ENCODE measurements at regions not wholly inside any gene's neighbourhood (a gene's known extent, or its start where the extent isn't known, plus 50 kb on each side); places are given as distances from the start of the nearest gene placed in this dataset.

DNA sequence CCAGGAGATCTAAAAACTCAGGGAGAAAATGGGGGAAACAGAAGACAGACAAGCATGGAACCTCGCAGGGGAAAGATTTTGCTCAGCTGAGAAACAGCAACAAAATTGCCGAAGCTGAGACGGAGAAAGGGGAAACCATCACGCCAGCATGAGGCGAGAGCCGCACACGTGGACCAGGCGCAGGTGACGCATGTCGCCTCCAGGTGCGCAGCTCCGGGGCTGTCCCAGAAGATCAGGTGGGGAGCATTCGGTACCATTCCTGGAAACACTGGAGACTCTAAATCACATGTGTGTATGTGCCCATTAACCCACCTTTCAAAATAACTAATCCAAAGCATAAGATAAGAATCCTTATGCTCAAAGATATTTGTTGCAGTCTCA is 121.7 kb downstream of the BRD1 start:
- TF ChIP-seq POLR2A (IDR thresholded peaks at IDR 0.05) (no peak), EP300 (IDR thresholded peaks at IDR 0.05) (no peak)
- TF ChIP-seq, protein P1, sequence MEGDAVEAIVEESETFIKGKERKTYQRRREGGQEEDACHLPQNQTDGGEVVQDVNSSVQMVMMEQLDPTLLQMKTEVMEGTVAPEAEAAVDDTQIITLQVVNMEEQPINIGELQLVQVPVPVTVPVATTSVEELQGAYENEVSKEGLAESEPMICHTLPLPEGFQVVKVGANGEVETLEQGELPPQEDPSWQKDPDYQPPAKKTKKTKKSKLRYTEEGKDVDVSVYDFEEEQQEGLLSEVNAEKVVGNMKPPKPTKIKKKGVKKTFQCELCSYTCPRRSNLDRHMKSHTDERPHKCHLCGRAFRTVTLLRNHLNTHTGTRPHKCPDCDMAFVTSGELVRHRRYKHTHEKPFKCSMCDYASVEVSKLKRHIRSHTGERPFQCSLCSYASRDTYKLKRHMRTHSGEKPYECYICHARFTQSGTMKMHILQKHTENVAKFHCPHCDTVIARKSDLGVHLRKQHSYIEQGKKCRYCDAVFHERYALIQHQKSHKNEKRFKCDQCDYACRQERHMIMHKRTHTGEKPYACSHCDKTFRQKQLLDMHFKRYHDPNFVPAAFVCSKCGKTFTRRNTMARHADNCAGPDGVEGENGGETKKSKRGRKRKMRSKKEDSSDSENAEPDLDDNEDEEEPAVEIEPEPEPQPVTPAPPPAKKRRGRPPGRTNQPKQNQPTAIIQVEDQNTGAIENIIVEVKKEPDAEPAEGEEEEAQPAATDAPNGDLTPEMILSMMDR (IDR thresholded peaks at IDR 0.05) = no peak
